Limb (tissue), 2 donors: ENCODE measurements at regions not wholly inside any gene's neighbourhood (a gene's known extent, or its start where the extent isn't known, plus 50 kb on each side); places are given as distances from the start of the nearest gene placed in this dataset.

Experiments
- DNase-seq, 2 donors: peaks; one replicate each; pipeline ENCODE4 v3.0.0-alpha.2; 2016; ENCODE audit errors: extremely low spot score in 2 of 2

GRCh38 chr5:159695741-159696294, 220.5 kb upstream of the ADRA1B start:
- DNase-seq: no peak

DNA sequence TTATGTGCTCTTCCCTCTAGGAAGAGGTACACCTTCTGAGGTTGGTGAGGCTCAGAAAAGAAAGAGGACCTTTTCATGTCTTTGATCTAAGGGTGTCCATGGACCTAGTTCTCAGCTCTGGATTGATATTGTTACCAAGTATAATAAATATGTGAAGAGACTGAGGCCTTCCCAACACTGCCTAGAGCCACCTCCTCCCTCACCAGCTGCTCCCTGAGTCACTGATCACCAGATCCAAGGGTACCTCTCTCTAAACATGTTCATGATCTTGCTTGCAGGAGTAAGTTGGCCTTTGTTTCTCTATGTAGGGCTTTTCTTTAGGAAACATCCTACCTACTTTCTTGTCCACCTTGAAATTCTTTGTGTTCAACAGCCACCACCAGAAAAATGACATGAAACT, 218.8 kb upstream of the ADRA1B start:
- DNase-seq: no peak

DNA sequence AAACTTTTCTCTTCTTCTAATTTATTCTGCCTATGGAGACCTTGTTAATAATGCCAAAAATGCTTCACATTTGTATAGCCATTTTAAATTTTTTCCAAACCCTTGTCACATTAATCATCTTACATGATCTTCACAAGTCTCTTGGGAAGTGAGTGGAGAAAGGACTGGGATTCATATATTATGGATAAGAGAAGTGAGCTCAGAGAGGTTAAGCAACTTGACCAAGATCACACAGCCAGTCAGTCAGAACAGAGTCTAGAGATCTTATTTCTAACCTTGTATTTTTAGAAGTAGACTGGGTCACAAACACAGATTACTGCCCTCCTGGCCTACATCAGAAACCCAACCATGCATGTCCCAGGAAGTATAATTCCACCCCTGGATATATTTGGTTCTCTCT, 218.0 kb upstream of the ADRA1B start:
- no peak for DNase-seq

- DNase-seq: no peak
Measured at GRCh38 chr5:159700016-159700415, 216.3 kb upstream of the ADRA1B start.

GRCh38 chr5:159702301-159702700, 214.0 kb upstream of the ADRA1B start:
- no peak for DNase-seq

DNA sequence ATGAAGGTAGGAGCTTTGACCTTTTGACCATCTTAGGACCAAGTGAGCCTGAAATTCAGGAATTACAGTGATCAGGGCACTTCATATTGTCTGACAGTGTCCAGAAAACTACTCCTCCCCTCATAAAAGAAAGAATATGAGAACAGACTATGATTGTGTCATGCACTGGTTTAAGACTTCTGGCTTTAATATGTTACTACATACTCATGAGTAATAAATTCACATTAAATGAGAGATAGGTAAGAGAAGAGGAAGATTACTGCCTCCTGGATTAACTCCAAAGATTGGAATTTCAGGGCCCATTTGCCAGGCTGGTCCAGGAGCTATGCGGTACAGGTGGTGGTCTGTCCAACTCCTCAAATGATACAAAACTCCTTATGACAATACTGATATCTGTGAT, 213.5 kb upstream of the ADRA1B start:
- DNase-seq: no peak

DNA sequence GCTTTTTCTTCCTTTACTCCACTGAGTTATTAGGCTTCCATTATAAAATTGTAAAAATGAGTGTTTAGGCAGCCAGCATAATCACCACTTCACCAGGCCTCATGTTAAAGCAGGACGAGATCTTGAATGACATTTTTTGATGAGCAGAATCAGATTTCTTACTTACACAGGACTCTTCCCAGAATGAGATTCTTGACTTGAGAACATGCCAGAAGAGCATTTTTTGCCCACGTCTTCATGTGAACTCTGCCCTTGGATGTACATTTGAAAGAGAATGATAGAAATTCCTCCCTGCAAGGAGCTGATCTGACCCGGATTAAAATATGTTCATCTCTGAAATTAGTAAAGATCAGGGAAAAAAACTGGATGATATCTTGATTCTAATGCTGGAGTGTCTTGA, 212.1 kb upstream of the ADRA1B start:
- DNase-seq: no peak

GRCh38 chr5:159705948-159706347, 210.3 kb upstream of the ADRA1B start:
- DNase-seq: no peak

DNA sequence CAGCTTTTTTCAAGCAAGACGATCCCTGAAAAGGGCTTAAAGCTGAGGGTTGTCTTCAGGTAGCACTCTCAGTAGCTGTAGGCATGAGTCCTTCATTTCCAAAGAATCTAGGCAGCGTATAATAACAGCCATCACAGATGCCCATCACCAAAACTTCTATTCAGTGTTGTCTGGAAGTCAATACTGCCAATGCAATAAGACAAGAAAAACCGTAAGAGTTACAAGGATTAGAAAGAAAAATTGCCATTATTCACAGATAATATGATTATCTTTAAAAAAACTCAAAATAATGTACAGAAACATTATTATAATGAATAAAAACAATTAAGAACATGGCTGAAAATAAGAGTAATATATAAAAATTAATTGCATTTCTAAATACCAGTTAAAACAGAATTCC, 208.2 kb upstream of the ADRA1B start:
- DNase-seq: no peak

- DNase-seq: no peak
Measured at GRCh38 chr5:159712672-159713071, 203.6 kb upstream of the ADRA1B start.

DNA sequence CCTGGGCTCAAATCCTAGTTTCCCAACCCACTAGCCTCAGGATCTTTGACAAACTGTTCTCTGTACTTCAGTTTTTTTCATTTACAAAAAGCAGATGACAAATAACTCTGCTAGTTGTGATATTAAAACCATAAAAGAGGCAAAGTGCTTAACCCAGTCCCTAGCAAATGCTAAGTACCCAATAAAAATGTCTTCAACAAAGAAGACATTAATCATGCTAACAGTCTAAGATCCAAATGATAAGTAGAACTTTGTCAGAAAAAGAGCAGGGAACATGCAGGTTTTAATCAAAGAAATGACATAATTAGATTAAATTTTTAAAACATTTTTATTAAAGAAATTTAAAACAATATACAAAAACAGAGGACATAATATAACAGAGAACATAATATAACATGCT, 203.0 kb upstream of the ADRA1B start:
- no peak for DNase-seq

DNA sequence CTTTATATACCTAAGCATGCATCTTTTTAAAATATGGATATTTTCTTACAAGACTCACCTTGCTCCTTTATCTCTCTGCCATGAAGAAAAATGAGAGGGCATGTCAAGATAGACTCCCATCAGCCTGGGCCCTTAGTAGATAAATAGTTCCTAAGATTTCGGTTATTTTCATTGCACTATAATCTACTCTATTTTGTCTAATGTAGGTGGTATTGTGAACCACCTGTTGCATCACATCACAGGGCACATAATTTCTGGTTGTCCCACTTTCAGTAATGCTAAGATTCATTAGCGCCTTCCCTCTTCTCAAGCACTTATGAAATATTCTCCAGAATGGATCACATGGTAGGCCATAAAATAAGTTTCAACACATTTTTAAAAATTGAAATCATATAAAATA, 202.5 kb upstream of the ADRA1B start:
- DNase-seq: no peak

GRCh38 chr5:159725475-159725874, 190.8 kb upstream of the ADRA1B start:
- no peak for DNase-seq

DNA sequence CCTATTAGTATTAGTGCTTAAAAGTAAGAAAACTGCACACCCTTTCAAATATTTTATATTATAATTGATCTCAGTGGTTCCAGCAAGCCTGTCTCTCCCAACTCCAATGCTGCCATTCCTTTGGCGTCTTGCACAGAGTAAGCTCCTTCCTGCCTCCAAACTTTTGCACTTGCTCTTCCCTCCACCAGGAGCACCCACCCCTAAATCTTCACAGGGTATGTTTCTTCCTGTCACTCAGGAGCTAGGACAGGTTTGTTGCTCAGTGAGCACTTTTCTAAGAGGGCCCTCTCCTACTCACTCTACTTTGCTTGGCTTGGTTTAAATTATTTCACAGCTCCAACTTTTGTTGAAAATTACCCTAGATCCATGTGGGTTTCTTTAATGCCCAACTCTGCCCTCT, 189.1 kb upstream of the ADRA1B start:
- no peak for DNase-seq

- DNase-seq: no peak
Measured at GRCh38 chr5:159730285-159730684, 186.0 kb upstream of the ADRA1B start.

GRCh38 chr5:159732220-159732619, 184.1 kb upstream of the ADRA1B start:
- no peak for DNase-seq

GRCh38 chr5:159734366-159734765, 181.9 kb upstream of the ADRA1B start:
- no peak for DNase-seq

DNA sequence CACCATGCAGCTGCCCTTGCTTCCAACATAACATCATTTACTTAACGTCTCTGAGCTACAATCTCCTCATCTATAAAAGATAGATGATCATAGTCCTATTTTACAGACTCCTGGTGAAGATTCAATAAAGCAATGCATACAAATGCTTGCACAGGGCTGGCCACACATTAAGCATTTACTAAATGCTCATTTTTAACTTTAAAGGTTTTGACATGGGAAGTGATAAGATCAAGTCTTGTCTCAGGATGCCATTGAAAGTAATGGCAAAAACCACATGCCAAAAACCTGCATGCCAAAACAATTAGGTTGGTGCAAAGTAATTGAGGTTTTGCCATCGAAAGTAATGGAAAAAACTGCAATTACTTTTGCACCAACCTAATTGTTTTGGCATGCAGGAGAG, 181.2 kb upstream of the ADRA1B start:
- no peak for DNase-seq

GRCh38 chr5:159735749-159736660, 180.3 kb upstream of the ADRA1B start:
- DNase-seq: no peak

DNA sequence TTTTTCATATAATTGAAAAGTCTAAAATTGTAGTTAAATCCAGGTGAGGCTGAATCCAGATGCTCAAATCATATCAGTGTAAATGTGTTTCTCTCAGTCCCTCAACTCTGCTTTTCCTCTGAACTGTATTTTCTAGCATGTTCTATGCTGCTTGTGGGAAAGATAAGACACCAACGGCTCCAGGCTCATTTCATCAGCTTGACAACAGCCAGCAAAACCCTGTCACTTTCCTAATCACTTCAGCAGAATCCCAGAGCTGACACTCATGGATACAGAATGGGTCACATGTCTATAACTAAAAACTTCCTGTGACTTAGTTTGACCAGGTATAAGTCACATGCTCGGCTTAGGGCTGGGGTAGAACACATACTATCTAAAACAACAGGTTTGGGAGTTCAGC, 179.4 kb upstream of the ADRA1B start:
- DNase-seq: no peak

- no peak for DNase-seq
Measured at GRCh38 chr5:159737263-159737662, 179.0 kb upstream of the ADRA1B start.

DNA sequence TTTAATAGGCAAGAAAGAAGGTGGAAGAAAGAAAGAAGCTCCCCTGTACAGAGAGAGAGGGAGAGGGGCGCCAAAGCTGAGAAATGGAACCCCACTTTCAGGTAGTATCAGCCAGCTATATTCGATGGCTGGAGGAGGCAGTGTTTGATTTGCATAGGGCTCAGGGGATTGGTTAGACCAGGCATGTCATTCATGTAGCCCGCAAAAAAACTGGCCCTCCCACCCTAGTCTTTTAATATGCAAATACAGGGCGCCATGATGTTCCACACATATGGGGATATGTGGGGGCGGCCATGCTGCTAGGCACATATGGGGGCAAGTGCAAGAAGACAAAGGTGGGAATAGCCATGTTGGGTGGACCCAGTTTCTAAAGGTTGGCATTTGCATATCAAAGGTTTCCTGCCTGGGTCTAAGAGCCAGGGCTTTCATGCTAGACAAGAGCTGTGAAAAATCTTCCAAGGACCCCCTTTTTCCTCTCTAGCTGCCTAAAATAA, 174.4 kb upstream of the ADRA1B start:
- no peak for DNase-seq

DNA sequence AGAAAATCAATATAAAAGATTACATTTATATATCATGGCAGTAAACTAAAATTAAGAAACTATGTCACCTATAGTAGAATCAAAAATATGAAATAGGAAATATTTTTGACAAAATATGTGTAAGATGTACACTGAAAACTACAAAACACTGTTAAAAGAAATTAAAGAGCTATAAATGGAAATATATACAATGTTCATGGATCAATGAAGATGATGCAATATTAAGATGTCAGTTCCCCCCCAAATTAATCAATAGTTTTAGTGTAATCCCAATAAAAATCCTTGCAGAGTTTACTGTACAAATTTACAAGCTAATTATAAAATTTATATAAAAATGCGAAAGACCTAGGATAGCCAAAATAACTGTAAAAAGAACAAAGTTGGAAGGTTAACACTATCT, 173.0 kb upstream of the ADRA1B start:
- no peak for DNase-seq
